GM12874 (cell line): ENCODE measurements at regions not wholly inside any gene's neighbourhood (a gene's known extent, or its start where the extent isn't known, plus 50 kb on each side); places are given as distances from the start of the nearest gene placed in this dataset.

Source experiments
- CTCF ChIP-seq: IDR thresholded peaks from 2 replicates; pipeline ENCODE4 v1.5.1; 2011; ENCODE audit warnings: low read depth, mild to moderate bottlenecking, control low read depth, low read length, moderate library complexity; ENCODE audit not compliant: insufficient read depth

DNA sequence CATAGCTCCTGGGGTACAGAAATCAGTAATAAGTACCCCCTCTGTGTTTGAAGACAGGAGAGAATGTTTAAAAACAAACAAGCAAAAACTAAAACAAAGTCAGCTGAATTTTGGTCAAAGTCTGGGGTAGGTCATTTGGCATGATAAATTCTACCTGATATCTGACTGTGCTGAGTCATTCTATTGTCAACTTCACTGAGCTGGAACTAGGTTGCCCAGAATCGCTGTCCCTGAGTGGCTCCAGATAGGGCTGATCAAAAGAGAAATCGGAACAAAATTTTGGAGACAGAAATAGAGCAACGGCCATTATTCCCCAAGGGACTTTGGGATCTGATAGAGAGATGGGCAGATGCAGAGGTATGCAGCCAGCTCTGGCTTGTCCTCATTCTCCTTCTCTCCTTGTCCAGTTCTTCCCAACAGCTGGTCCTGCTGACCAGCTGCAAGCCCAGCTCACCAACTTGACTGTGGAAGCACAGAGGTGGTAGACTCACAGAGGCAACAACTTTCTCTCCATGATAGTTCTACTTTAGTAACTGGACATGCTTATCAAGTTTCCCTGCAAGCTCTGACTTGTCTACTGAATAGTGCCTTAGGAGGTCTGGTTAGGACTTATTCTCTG, 57.3 kb upstream of the MYRIP start:
- no peak for TF ChIP-seq CTCF

DNA sequence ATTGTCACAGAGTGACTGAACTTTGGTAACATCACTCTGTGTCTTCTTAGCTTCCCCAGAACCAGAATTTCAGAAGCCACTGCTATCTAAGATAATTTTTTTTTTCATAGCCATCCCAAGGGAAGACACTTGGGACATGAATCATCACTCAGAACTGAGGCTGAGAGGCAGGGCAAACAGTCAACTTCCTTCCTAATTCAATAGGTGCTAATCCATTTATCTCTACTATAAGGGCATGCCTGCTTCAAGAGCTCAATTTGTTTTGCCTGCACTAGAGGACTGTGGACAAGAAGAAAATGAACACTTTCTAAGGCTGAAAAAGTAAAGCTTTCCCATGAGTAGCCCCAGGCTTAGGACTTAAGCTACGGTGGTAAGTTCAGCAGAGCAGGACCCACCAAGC, 56.7 kb upstream of the MYRIP start:
- TF ChIP-seq CTCF, result no peak

GRCh38 chr3:39753391-39753790, 56.0 kb upstream of the MYRIP start:
- no peak for TF ChIP-seq CTCF

- TF ChIP-seq CTCF, result no peak
These were observed 54.9 kb upstream of the MYRIP start for GRCh38 chr3:39754549-39754948.

- TF ChIP-seq CTCF, result no peak
These were observed 54.3 kb upstream of the MYRIP start for GRCh38 chr3:39755100-39755499.

DNA sequence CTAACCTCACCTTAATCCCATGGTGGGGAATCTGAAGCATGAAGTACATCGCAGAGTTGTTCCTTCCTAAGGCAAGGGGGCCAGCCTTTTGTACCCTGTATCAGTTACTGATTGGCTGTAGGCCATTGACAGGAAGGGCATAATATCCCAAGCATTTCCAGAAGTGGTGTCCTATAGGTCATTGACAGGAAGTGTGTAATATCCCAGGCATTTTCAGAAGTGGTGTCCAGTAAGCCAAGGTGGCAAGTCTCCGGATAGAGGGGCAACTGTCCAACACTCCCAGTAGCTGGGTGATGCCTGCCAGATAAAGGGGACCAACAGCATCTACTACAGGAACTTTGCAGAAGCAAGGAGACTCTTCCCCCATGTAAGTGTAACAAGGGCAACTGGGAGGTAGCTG, 52.1 kb upstream of the MYRIP start:
- TF ChIP-seq CTCF, result no peak
